ENCODE measurements at regions not wholly inside any gene's neighbourhood (a gene's known extent, or its start where the extent isn't known, plus 50 kb on each side); places are given as distances from the start of the nearest gene placed in this dataset.

DNA sequence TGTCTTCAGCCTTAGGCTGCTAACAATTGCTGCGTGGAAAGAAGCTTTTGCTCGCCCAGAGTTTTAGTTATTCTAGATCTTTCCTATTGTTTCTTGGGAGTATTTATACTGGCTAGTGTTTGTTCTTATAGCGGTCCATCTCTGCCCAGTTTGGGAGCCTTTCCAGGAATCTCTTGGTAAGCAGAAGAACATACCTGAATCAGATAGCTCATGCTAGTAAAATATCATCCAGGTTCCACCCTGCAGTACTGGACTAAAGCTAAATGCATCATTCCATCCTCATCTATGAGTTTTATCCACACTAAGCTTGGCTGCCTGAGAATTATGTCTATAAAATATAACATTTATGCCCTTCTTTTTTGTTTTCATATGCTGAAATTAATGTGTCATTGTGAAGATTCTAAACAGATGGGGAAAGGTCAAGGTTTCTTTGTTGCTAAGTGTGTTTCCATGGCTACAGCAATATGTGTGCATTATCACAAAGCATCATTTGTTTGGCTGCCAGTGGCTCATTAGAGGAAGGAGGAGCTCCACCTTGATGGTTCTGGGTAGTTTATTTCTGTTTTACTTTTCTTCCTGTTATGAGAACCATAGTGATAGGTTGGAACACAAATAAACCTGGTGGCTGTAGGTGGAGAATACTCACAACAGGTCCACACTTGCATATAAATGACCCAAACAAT, 182.8 kb downstream of the PIK3C3 start:
- intact Hi-C loops (cut with micrococcal nuclease): no loop called here

GRCh38 chr18:42141439-42141838, 186.4 kb downstream of the PIK3C3 start:
- intact Hi-C loops (cut with micrococcal nuclease): loop anchor here (1.0 kb wide), 1 partner anchor 88 kb away; no protein-coding TSS in a partner anchor

DNA sequence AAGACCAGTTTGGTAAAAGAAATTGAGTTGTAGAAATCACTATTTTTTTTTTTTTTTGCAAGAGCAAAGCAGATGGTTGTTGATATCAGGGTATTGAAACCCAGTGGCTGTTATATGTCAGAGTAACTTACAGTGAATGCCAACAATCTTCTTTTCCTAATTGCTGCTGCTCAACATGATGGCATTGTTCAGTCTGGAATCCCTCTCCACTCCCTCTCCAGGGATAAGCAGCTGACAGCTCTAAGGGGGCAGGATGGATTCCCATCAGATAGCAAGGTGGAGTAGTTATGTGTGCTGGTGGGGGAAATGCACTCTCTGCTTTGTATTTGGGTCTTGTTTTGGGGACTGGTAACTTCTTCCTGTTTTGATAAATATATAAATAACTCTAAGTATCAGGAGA, 200.0 kb downstream of the PIK3C3 start:
- intact Hi-C loops (cut with micrococcal nuclease): no loop called here

DNA sequence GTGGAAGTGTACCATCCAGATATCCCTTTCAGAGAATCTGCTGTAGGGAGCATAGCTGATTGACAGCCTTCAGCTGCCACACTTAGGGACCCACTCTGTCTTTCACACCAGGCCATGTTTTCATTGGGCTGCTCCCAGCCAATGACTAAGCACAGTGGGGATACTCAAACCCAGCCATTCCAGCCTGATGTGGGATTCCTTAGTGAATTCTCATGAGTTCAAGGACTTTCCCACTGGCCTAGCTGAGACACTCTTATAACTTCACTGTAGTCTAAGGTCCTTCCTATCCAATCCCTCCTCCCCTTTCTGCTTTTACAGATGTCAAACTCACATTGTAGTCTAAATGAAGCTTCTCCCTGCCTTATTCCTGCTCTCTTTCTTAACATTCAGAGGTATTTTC, 201.2 kb downstream of the PIK3C3 start:
- intact Hi-C loops (cut with micrococcal nuclease): no loop called here

- intact Hi-C loops (cut with micrococcal nuclease): no loop called here
These were observed 202.4 kb downstream of the PIK3C3 start for GRCh38 chr18:42157420-42157819.

GRCh38 chr18:42157878-42158277, 202.8 kb downstream of the PIK3C3 start:
- intact Hi-C loops (cut with micrococcal nuclease): no loop called here

GRCh38 chr18:42159146-42159545, 204.1 kb downstream of the PIK3C3 start:
- intact Hi-C loops (cut with micrococcal nuclease): no loop called here

- intact Hi-C loops (cut with micrococcal nuclease): no loop called here
These were observed 208.3 kb downstream of the PIK3C3 start for GRCh38 chr18:42163321-42163720.

DNA sequence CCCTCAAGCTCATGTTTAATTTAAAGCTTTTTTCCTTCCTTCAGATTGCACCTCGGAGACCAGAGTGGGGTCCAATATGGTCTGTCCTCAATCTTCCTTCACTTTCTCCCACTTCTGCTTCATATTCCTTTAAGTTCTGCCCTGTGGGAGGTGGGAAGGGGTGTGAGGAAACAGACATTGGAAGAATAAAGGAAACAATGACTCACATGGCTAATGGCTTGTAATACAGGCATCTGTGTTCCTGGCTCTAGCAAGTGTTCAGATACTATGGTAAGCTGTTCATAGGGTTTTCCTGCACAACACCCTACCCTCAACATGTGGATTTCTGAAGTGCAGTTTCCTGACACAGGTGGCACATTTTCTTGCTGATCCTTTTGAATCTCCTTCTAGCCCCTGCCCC, 209.5 kb downstream of the PIK3C3 start:
- intact Hi-C loops (cut with micrococcal nuclease): no loop called here

DNA sequence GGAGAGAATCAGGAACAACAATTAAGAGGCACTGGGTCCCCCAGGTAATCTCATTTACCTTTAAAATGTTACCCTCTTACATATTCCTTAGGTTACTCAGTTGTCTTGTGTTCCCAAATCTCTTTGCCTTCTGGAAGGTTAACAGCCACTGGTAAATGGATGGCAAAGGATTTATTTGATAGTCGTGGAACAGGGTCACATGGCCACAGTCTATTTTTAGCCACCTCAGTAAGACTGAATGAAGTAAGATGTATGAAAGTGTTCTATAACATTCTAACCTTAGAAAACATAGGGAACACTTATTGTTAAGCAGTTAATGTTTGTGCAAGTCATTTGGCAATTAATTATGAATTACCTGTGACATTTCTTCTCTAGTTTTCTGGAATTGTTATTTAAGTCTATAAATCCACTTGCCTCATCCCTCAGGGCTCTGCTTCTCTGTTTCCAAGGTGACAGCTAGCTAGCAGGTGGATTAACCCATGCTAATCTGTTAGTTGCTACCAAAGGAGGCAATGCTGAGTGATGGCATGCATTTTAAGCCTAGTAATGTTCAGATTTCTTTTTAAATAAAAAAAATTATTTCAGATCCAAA, 211.0 kb downstream of the PIK3C3 start:
- intact Hi-C loops (cut with micrococcal nuclease): no loop called here

GRCh38 chr18:42168487-42168886, 213.5 kb downstream of the PIK3C3 start:
- intact Hi-C loops (cut with micrococcal nuclease): no loop called here

DNA sequence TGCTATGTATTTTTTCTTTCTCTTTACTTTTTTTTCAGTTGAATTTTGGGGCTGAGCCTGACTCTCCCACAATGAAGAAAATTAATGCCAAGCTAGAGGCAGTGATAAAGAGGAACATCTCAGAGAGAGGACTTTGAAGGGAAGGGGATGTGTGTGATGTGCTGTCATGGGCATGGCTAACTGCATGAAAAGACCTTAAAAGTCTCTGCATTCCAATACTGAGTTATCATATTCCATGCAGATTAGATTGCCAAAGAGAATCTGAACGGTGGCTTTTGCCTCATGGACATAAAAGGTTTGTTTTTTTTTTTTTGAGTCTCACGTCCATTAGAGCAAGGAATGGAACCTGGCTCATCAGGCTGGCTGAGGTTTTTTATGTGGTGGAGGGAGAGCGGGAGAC, 213.9 kb downstream of the PIK3C3 start:
- intact Hi-C loops (cut with micrococcal nuclease): no loop called here

- intact Hi-C loops (cut with micrococcal nuclease): no loop called here
These were observed 219.9 kb downstream of the PIK3C3 start for GRCh38 chr18:42174909-42175308.

GRCh38 chr18:42176599-42176998, 221.6 kb downstream of the PIK3C3 start:
- intact Hi-C loops (cut with micrococcal nuclease): no loop called here

GRCh38 chr18:42177390-42177789, 222.4 kb downstream of the PIK3C3 start:
- intact Hi-C loops (cut with micrococcal nuclease): no loop called here

GRCh38 chr18:42178376-42179080, 223.5 kb downstream of the PIK3C3 start:
- intact Hi-C loops (cut with micrococcal nuclease): no loop called here

DNA sequence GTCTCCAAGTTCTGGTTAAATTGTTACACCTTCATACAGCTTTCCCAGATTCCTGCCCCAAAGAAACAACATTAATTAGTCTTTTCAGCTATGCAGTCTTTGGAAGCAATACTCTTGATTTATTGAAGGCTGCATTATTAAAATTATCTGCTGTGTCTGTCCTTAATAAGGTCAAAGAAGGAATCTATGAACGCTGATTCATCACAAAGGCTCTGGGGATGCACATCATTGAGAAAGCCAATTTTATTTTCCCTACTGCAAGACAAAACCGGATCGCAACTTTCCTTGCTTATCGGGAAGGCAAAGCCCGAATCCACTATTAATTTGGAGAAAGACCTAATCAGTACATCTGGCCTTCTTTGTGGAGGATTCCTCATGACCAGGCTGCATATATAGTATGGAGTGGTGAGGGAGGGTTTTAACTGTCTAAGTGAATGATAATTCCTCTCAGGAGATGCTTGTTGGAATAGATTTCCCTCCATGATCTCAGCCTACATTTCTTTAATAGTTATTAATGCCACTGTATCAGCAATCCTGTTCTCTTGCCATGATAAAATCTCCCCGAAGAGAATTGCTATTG, 224.6 kb downstream of the PIK3C3 start:
- intact Hi-C loops (cut with micrococcal nuclease): no loop called here

- intact Hi-C loops (cut with micrococcal nuclease): no loop called here
These were observed 226.4 kb downstream of the PIK3C3 start for GRCh38 chr18:42181474-42181873.

DNA sequence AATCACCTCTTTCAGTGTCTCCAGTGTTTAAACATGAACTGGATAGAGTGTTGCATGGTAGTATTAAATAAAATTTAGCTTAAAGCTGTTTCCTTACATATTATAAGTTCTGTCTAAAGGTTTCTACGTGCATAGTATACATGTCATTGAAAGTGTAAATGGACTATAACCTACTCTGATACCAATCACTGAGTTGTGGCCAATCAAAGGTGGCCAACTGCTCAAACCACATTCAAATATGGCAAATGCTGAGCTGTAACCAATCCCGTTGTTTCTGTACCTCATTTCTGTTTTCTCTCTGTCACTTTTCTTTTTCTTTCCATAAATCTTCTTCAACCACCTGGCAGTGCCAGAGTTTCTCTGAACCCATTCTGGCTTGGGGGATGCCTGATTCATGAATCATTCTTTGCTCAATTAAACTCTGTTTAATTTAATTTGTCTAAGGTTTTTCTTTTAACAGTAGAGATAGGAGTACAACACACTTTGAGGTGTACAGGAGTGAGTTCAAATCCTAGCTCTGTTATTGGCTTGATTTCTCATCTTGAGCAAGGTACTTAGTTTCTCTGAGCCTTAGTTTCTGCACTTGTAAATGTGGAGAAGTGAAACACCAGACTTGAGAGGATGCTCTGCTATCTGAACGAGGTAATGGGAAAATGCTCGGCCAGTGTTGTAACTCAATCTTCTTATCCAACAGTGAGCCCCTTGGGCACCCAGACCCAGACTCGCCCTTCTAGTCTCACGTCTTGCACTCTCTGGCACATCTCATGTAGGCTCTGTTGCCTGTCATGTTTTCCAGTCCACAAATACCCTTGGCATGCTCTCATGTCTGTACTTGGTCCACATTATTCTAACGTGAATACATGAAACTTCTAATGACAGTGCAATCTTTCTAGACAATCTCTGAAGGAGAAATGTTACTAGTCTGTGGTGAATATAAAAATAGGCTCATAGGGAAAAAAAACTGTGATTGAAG, 228.0 kb downstream of the PIK3C3 start:
- intact Hi-C loops (cut with micrococcal nuclease): no loop called here

GRCh38 chr18:42183746-42184145, 228.7 kb downstream of the PIK3C3 start:
- intact Hi-C loops (cut with micrococcal nuclease): no loop called here

Measured in T-helper 1 cell treated with Interleukin-12 subunit alpha and Interleukin-12 subunit beta and Interleukin-4 antibody, amounts not matched to agents 30 ng/mL and 1 ng/mL, for 36 hours (primary cell).